Tibial nerve (tissue), 4 donors: ENCODE measurements at regions not wholly inside any gene's neighbourhood (a gene's known extent, or its start where the extent isn't known, plus 50 kb on each side); places are given as distances from the start of the nearest gene placed in this dataset.

Source experiments
- EP300 ChIP-seq, 2 donors: sonication (generic); formaldehyde crosslinking; IDR thresholded peaks; one replicate each; pipeline ENCODE4 v1.6.1; 2017; ENCODE audit warnings: antibody characterized with exemption in 2 of 2, mild to moderate bottlenecking in 1 of 2
- POLR2A ChIP-seq, 2 donors: fragments of 450-650 bp; IDR thresholded peaks; one replicate each; pipeline ENCODE4 v1.6.1; 2017; ENCODE audit warnings: antibody characterized with exemption in 2 of 2, mild to moderate bottlenecking in 2 of 2, moderate library complexity in 2 of 2
- TF ChIP-seq, protein P1 (sequence below), 5 experiments: fragments of 200-600 bp in 3 of 5; fragments of 450-650 bp in 2 of 5; sonication (generic) in 3 of 5; IDR thresholded peaks; one replicate each; pipeline ENCODE4 v1.5.1; 2016 to 2019; ENCODE audit warnings: antibody characterized with exemption in 5 of 5, mild to moderate bottlenecking in 3 of 5, moderate library complexity in 2 of 5

DNA sequence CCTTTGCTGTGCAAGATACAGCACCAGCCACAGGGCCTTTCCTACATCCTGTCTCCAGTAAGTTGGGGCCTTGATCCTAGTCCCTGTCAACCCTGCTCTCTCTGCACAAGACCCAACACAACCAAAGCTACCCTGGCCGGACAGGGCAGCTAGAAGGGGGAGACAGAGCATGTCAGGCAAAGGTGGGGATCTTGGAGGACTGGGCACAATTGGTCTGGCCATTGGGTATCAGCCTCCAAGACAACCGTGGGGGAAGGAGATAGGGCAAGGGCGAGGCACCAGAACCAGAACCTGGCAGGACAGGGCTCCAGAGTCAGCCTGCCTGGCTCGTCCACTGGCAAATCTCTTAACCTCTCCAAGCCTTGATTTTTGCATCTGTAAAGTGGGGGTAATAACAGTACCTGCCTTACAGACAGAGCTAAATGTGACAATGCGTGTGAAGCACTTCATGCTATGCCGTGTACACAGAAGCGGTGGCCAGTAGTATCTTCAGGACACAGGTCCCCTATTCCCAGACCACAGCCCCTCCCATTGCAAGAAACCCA is 51.6 kb upstream of the CDKN2AIPNL start:
- TF ChIP-seq, protein P1, sequence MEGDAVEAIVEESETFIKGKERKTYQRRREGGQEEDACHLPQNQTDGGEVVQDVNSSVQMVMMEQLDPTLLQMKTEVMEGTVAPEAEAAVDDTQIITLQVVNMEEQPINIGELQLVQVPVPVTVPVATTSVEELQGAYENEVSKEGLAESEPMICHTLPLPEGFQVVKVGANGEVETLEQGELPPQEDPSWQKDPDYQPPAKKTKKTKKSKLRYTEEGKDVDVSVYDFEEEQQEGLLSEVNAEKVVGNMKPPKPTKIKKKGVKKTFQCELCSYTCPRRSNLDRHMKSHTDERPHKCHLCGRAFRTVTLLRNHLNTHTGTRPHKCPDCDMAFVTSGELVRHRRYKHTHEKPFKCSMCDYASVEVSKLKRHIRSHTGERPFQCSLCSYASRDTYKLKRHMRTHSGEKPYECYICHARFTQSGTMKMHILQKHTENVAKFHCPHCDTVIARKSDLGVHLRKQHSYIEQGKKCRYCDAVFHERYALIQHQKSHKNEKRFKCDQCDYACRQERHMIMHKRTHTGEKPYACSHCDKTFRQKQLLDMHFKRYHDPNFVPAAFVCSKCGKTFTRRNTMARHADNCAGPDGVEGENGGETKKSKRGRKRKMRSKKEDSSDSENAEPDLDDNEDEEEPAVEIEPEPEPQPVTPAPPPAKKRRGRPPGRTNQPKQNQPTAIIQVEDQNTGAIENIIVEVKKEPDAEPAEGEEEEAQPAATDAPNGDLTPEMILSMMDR (IDR thresholded peaks at IDR 0.05), result no peak
- TF ChIP-seq POLR2A (IDR thresholded peaks at IDR 0.05), result no peak
- TF ChIP-seq EP300 (IDR thresholded peaks at IDR 0.05), result no peak
